ENCODE measurements at regions not wholly inside any gene's neighbourhood (a gene's known extent, or its start where the extent isn't known, plus 50 kb on each side); places are given as distances from the start of the nearest gene placed in this dataset.

- TF ChIP-seq EP300 (IDR thresholded peaks at IDR 0.05) (no peak), POLR2A (IDR thresholded peaks at IDR 0.05) (no peak), CTCF (IDR thresholded peaks at IDR 0.05) (no peak)
Observed at GRCh38 chr13:44117351-44117750, 237.6 kb downstream of the LACC1 start.

Measured in tibial nerve (tissue), 4 donors.